Natural killer cell (primary cell): ENCODE measurements at regions not wholly inside any gene's neighbourhood (a gene's known extent, or its start where the extent isn't known, plus 50 kb on each side); places are given as distances from the start of the nearest gene placed in this dataset.

ENCODE experiments used
- ATAC-seq, 3 donors: fragments of 150-1000 bp in 2 of 3; fragments of 200-7000 bp in 1 of 3; cut with Tn5 transposase; 1 replicate in 1 of 3; 2 replicates in 2 of 3; pipeline ENCODE4 v1.10.0; 2021; ENCODE audit warnings: mild to moderate bottlenecking in 2 of 3, moderate library complexity in 2 of 3
- DNase-seq, 2 donors: peaks; one replicate each; pipeline versions ENCODE4 v3.0.0 to v3.0.0-alpha.2; 2013 to 2021; ENCODE audit warnings: mixed read lengths in 1 of 2
- H3K27ac ChIP-seq: one replicate; pipeline ENCODE4 v1.5.1; 2013; ENCODE audit warnings: mild to moderate bottlenecking, low read length
- H3K27me3 ChIP-seq: one replicate; pipeline ENCODE4 v1.6.1; 2013; ENCODE audit warnings: low read length; ENCODE audit not compliant: control insufficient read depth, insufficient read depth
- H3K36me3 ChIP-seq: one replicate; pipeline ENCODE4 v1.6.1; 2013; ENCODE audit warnings: low read length; ENCODE audit not compliant: control insufficient read depth, insufficient read depth
- H3K4me1 ChIP-seq: one replicate; pipeline ENCODE4 v1.6.1; 2013; ENCODE audit warnings: low read length; ENCODE audit not compliant: control insufficient read depth, insufficient read depth
- H3K4me3 ChIP-seq: one replicate; pipeline ENCODE4 v1.5.1; 2013; ENCODE audit warnings: low read length
- H3K9me3 ChIP-seq: one replicate; pipeline ENCODE4 v1.6.1; 2013; ENCODE audit warnings: low read length; ENCODE audit not compliant: control insufficient read depth, insufficient read depth
- H3K27ac Mint-ChIP-seq, 2 donors: one replicate each; pipeline ENCODE4 v1.8.0; 2022; ENCODE audit warnings: mild to moderate bottlenecking in 2 of 2, mixed read lengths in 2 of 2, moderate library complexity in 1 of 2
- H3K27me3 Mint-ChIP-seq, 2 donors: one replicate each; pipeline ENCODE4 v1.8.0; 2022; ENCODE audit warnings: low read depth in 2 of 2, mixed read lengths in 2 of 2
- H3K36me3 Mint-ChIP-seq: one replicate; pipeline ENCODE4 v1.8.0; 2022; ENCODE audit warnings: mixed read lengths
- H3K4me1 Mint-ChIP-seq, 2 donors: one replicate each; pipeline ENCODE4 v1.8.0; 2022; ENCODE audit warnings: mixed read lengths in 2 of 2
- H3K4me3 Mint-ChIP-seq: one replicate; pipeline ENCODE4 v1.8.0; 2022; ENCODE audit warnings: mild to moderate bottlenecking, moderate library complexity, mixed read lengths
- H3K9me3 Mint-ChIP-seq, 2 donors: one replicate each; pipeline ENCODE4 v1.8.0; 2022; ENCODE audit warnings: mixed read lengths in 2 of 2
- WGBS: methylation state at CpG from one replicate; pipeline ENCODE4 v1.1.7; 2013; ENCODE audit warnings: missing lambda C conversion rate; ENCODE audit not compliant: insufficient coverage; 5-methylcytosine and 5-hydroxymethylcytosine counted together
- intact Hi-C: fragments of 100-400 bp; cut with micrococcal nuclease; formaldehyde crosslinking; loops from one replicate; pipeline ENCODE4 v1.14.2; 2022
- TF ChIP-seq, protein P1 (sequence below): fragments of 200-600 bp; IDR thresholded peaks from one replicate; pipeline ENCODE4 v1.8.0; 2022; ENCODE audit warnings: antibody characterized with exemption

DNA sequence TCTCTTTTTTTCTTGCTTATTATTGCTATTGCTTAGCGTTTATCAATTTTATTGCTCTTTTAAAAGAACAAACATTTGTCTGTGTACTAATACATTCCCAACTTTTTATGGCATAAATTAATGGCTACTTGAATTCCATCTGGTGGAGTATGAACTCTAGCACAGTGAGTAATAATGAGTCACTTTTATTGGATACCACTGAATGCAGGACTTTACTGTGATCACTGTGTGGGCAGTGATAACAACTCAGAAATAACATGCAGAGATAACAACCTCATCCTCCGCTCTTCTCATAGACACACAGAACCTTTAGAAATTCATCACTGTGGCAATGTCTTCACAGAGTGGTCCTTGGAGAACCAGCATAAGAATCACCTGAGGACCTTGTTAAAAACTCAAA, 139.5 kb upstream of the PRNP start:
- intact Hi-C loops, result no loop called here
- H3K27ac ChIP-seq, result no peak overlapping the region
- no peak overlapping the region for H3K4me3 ChIP-seq
- TF ChIP-seq, protein P1, sequence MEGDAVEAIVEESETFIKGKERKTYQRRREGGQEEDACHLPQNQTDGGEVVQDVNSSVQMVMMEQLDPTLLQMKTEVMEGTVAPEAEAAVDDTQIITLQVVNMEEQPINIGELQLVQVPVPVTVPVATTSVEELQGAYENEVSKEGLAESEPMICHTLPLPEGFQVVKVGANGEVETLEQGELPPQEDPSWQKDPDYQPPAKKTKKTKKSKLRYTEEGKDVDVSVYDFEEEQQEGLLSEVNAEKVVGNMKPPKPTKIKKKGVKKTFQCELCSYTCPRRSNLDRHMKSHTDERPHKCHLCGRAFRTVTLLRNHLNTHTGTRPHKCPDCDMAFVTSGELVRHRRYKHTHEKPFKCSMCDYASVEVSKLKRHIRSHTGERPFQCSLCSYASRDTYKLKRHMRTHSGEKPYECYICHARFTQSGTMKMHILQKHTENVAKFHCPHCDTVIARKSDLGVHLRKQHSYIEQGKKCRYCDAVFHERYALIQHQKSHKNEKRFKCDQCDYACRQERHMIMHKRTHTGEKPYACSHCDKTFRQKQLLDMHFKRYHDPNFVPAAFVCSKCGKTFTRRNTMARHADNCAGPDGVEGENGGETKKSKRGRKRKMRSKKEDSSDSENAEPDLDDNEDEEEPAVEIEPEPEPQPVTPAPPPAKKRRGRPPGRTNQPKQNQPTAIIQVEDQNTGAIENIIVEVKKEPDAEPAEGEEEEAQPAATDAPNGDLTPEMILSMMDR, result no peak
- no peaks in the 10 kb centered on the region for H3K27me3 ChIP-seq
- Mint-ChIP-seq H3K27ac (no peak overlapping the region), H3K27me3 (peaks cover 33 to 51% of the 10 kb centered on the region in 2 donors), H3K4me1 (no peaks in the 10 kb centered on the region), H3K36me3 (no peaks in the 10 kb centered on the region), H3K9me3 (no peaks in the 10 kb centered on the region), H3K4me3 (no peak overlapping the region)
- H3K36me3 ChIP-seq, result no peaks in the 10 kb centered on the region
- H3K9me3 ChIP-seq, result no peaks in the 10 kb centered on the region
- no peak for DNase-seq
- no peaks in the 10 kb centered on the region for H3K4me1 ChIP-seq
- WGBS, result 78% methylated on average over 1 of the region's 2 CpGs
- no peak for ATAC-seq

DNA sequence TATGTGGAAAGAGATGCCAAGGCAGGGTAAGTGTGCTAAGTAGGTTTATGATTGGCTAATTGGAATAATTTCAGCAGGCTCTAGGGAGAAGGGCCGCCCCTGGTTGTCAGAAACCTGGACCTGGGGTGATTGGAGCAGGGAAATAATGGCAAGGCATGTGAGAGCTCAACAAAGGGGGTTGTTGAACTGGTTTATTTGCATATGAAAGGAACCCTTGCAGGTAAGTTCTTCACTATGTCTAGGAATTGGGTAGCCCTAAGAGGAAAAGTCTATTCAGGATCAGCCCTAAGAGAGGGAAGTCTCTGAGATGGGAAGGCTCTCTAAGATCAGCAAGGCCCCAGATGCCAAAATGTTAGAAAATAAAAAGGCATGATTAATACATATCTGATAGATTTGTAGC, 139.9 kb upstream of the PRNP start:
- Histone ChIP-seq H3K4me3 (no peak overlapping the region), H3K4me1 (no peaks in the 10 kb centered on the region), H3K27ac (no peak overlapping the region), H3K9me3 (no peaks in the 10 kb centered on the region), H3K36me3 (no peaks in the 10 kb centered on the region), H3K27me3 (no peaks in the 10 kb centered on the region)
- TF ChIP-seq, protein P1, result no peak
- Mint-ChIP-seq H3K36me3 (no peaks in the 10 kb centered on the region), H3K4me3 (no peak overlapping the region), H3K4me1 (no peaks in the 10 kb centered on the region), H3K27me3 (peaks cover 33 to 54% of the 10 kb centered on the region in 2 donors), H3K9me3 (no peaks in the 10 kb centered on the region), H3K27ac (no peak overlapping the region)
- intact Hi-C loops, result no loop called here
- DNase-seq (no peak), ATAC-seq (no peak)
- WGBS, result 72% methylated on average over 1 of the region's 1 CpG

GRCh38 chr20:4545526-4545925, 140.7 kb upstream of the PRNP start:
- intact Hi-C loops, result no loop called here
- H3K27ac ChIP-seq, result no peak overlapping the region
- TF ChIP-seq, protein P1, result no peak
- H3K4me3 ChIP-seq, result no peak overlapping the region
- 83% methylated on average over 1 of the region's 2 CpGs for WGBS
- Mint-ChIP-seq H3K27me3 (peaks cover 34 to 57% of the 10 kb centered on the region in 2 donors), H3K9me3 (no peaks in the 10 kb centered on the region), H3K4me3 (no peak overlapping the region), H3K27ac (no peak overlapping the region), H3K36me3 (no peaks in the 10 kb centered on the region), H3K4me1 (no peaks in the 10 kb centered on the region)
- ATAC-seq, result no peak
- no peak for DNase-seq
- no peaks in the 10 kb centered on the region for H3K36me3 ChIP-seq
- H3K9me3 ChIP-seq, result no peaks in the 10 kb centered on the region
- H3K4me1 ChIP-seq, result no peaks in the 10 kb centered on the region
- H3K27me3 ChIP-seq, result no peaks in the 10 kb centered on the region

GRCh38 chr20:4544765-4545164, 141.5 kb upstream of the PRNP start:
- Histone ChIP-seq H3K36me3 (no peaks in the 10 kb centered on the region), H3K4me3 (no peak overlapping the region), H3K9me3 (no peaks in the 10 kb centered on the region), H3K27ac (no peak overlapping the region), H3K27me3 (no peaks in the 10 kb centered on the region), H3K4me1 (no peaks in the 10 kb centered on the region)
- TF ChIP-seq, protein P1, result no peak
- no CpG with 5 or more reads among the region's 2 CpGs for WGBS
- Mint-ChIP-seq H3K27me3 (peaks cover 31 to 51% of the 10 kb centered on the region in 2 donors), H3K36me3 (no peaks in the 10 kb centered on the region), H3K4me3 (no peak overlapping the region), H3K4me1 (no peaks in the 10 kb centered on the region), H3K9me3 (no peaks in the 10 kb centered on the region), H3K27ac (no peak overlapping the region)
- intact Hi-C loops, result no loop called here
- ATAC-seq (no peak), DNase-seq (no peak)
